T1000 (cell line): ENCODE measurements at regions not wholly inside any gene's neighbourhood (a gene's known extent, or its start where the extent isn't known, plus 50 kb on each side); places are given as distances from the start of the nearest gene placed in this dataset.
A peak's percentile ranks its signal among the peaks of the same experiment; 100 is the strongest.

Experiments
- DNase-seq: peaks from one replicate; lab custom pipeline; 2025; ENCODE audit warnings: mixed read lengths; lab: John Stamatoyannopoulos, UW

- no peak for DNase-seq
Observed at GRCh38 chr18:24736662-24737330, 276.4 kb downstream of the HRH4 start.

DNA sequence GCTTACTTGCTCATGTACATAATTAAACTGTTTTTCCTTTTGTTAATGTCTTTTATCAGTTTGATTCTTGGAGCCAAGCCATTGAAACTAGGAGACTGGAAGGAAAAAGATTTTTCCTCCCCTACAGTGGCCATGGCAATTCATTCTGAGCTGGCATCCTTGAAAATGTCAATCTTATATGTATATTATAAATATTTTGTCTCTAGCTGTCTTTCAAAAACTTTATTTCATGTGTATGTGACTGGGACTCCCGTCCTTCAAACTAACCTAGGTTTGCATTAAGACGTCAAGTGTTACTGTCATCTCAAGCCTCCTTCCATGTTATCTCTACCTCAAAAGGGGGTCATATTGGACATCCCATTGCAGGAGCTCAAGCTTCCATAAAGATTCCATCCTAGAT lies 280.4 kb downstream of the HRH4 start:
- DNase-seq = no peak

GRCh38 chr18:24741321-24741720 lies 280.9 kb downstream of the HRH4 start:
- DNase-seq = no peak

GRCh38 chr18:24741965-24742724 lies 281.7 kb downstream of the HRH4 start:
- no peak for DNase-seq

DNA sequence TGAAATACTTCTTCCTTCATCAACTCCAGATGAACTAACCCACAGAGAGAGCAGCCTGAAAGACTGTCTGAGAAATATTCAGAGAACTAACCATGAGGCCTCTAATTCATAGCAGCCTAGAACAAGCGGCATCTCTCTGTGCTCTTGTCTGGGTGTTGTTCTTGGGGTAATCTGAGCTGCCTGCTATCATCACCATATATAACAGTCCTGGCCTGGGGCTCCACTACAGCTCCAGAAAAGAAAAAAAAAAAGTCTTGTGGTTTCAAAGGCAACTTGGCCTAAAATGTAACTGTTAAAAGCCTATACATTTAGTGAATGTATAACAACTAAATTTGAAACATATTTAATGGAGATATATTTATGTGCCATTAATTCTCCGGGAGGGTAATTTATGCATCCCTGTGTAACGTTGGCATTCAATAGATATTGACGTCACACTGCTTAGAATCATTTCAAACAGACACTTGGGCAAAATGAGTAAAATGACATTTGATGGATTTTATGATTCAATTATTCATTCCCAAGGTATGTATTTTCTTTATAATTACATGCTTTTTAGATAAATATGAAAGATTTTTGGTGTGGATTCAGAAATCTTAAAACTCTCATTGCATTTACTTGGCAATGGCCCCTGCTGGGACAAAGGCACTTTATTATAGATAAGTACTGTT lies 294.3 kb downstream of the HRH4 start:
- no peak for DNase-seq

DNA sequence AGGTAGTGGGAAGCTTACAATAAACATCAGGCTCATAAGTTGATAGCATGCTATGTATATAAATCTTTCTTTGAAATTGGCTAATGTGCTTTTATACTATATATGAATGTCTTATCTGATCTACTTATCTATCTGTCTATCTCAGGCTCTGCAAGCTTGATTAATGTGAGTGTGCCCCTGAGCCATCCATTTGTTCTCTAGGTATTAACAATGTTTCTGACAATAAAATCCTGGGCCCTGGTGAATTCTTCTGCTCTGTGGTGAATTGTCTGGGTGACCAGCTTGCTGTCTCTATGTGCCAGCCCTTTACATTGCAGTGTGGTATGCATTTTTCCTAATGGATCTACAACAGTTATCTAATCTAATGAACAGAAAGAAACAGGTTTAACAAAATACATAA lies 295.9 kb downstream of the HRH4 start:
- DNase-seq = no peak

DNA sequence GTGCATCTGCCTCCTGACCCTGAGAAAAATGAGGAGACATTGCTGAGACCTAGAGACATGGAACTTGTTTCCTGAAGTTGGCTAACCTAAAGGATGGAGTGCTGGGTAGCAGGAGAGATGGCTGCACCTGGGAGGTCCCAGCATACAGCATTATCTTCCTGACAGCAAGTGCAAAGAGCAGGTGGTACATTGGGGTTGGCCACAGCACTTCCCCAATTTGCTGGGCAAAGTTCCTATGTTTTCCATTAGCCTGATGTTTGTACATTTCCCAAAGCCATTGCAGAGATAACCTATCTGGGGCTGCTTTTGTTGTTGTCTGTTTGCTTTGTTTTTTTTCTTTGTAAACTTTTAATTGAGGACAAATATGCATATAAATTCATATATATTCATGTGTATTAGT lies 296.7 kb downstream of the HRH4 start:
- no peak for DNase-seq

- DNase-seq = no peak
Observed at GRCh38 chr18:24761765-24762164, 301.3 kb downstream of the HRH4 start.

DNA sequence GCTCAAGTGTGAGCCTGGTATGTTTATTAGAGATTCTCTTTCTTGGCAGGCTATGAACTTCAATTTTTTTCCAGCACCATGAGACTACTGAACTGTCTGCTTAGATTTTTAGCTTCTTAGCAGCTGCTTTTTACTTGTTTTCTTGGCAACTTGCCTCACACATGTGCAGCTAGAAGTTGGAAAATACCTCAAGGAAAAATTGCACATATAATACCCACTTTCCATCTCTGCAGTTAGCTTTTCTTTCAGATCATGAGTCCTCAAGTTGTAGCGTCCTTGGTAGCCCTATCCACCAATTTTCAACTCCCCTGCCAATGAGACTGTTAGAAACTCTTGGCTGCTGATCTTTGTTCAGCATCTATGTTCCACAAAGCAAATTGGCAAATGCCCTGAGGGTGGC lies 302.1 kb downstream of the HRH4 start:
- no peak for DNase-seq

- DNase-seq = peak; percentile 13
Observed at GRCh38 chr18:24763765-24764513, 303.5 kb downstream of the HRH4 start.

GRCh38 chr18:24764766-24765165 lies 304.3 kb downstream of the HRH4 start:
- no peak for DNase-seq

DNA sequence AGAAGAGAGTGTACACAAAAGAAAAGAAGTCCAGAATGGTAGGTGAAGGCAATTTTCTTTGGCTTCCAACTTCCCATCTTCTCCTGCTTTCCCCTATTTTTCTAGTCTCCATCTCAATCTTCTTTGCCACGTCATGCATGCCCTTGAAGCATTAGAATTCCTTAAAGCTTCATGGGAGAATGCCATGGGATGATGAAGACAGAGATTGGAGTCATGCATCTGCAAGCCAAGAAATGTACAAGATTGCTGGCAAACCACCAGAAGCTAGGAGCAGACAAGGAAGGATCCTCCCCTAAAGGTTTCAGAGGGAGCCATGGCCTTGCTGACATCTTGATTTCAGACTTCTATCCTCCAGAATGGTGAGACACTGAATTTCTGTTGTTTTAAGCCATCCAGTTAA lies 305.9 kb downstream of the HRH4 start:
- DNase-seq = no peak

DNA sequence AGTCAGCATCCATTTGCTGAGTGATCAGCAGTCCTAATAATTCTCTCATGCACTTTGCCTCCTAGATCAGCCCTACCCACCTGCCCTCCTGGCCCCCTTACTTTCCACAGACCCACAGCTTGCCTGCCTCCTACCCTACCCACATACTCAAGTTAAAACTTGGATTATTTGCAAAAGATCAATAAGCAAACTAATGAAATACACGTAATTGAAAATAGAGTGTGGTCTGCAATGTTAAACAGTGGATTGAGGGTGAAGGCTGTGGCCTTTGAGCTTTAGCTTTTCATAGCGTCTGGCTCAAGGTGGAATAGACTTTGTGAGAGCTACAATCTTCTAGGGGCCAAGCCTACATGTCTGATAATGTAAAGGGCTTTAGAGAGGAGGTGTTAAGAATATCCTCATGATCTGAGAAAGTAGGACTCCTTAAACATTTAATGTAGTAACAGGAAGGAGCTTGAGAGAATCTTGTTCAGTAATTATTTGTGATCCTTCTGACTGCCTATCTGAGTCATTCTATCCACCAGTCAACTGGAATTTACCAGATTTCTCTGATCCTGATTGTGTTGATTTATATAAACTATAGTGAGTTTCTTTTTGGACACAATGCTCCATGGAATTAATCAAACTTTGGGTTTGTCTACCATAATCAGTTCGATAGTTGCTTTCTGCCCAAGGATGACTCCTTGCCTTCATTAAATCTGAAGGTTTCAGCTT lies 310.0 kb downstream of the HRH4 start:
- no peak for DNase-seq

DNA sequence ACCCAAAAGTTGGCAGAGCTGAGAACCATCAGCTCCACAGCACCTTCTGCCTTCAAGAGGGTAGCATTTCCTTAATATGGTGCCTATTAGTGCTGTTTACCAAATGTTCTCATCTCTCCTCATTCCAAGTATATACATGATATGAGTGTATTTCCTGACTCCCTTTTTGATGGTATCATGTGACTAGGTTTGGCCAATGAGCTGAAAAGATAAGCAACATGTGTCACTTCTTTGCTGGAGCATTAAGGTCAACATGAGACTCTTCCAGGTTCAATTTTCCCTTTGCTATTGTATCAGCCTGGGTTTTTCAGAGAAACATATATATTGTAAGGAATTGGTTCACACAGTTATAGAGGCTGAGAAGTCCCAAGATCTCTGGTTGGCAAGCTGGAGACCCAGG lies 310.9 kb downstream of the HRH4 start:
- DNase-seq = no peak

DNA sequence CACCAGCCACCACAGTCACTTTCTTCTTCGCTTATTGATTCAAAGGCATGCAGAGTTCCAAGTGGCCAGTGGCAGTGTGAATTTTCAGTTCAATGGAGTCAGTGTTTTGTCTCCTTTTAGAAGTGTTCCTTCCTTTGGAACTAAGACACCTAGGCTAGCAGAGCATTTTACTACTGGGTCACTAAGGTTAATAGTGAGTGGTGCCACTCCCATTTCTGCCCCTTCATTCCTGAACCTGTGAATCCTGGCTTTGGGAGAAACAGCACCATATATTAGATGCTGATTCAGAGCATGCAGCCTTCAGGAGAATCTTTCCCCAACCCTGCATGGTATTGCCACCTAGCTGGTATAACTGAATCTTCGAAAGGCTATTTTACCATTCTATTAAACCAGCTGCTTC lies 312.7 kb downstream of the HRH4 start:
- DNase-seq = no peak

- no peak for DNase-seq
Observed at GRCh38 chr18:24776019-24776418, 315.6 kb downstream of the HRH4 start.

- DNase-seq = no peak
Observed at GRCh38 chr18:24778810-24779418, 318.5 kb downstream of the HRH4 start.

GRCh38 chr18:24782566-24782965 lies 322.1 kb downstream of the HRH4 start:
- DNase-seq = no peak

- DNase-seq = no peak
Observed at GRCh38 chr18:24785019-24785418, 324.6 kb downstream of the HRH4 start.

GRCh38 chr18:24786027-24786426 lies 325.6 kb downstream of the HRH4 start:
- DNase-seq = no peak

- DNase-seq = no peak
Observed at GRCh38 chr18:24790347-24790746, 329.9 kb downstream of the HRH4 start.
